Gastrocnemius medialis (tissue), 4 donors: ENCODE measurements at regions not wholly inside any gene's neighbourhood (a gene's known extent, or its start where the extent isn't known, plus 50 kb on each side); places are given as distances from the start of the nearest gene placed in this dataset.

ENCODE experiments used
- ATAC-seq, 2 donors: fragments of 150-250 bp; one replicate each; pipeline ENCODE4 v1.9.1; 2016
- DNase-seq, 2 donors: peaks; one replicate each; pipeline ENCODE4 v3.0.0-alpha.2; 2019
- H3K27ac ChIP-seq, 4 donors: fragments of 200-600 bp; sonication (generic); 1 replicate in 1 of 4; 2 replicates in 3 of 4; pipeline ENCODE4 v1.5.1; 2016 to 2018; ENCODE audit warnings: mild to moderate bottlenecking in 2 of 4, moderate library complexity in 1 of 4
- H3K27me3 ChIP-seq, 3 donors: fragments of 200-600 bp; sonication (generic) in 2 of 3; 1 replicate in 1 of 3; 2 replicates in 2 of 3; pipeline versions ENCODE4 v1.5.1 to v1.6.0; 2016 to 2019; ENCODE audit warnings: mild to moderate bottlenecking in 1 of 3, moderate library complexity in 1 of 3
- H3K36me3 ChIP-seq, 2 donors: fragments of 200-600 bp; sonication (generic) in 1 of 2; one replicate each; pipeline ENCODE4 v1.5.1; 2017 to 2018
- H3K4me1 ChIP-seq, 2 donors: fragments of 200-600 bp; sonication (generic) in 1 of 2; one replicate each; pipeline ENCODE4 v1.5.1; 2016 to 2017; ENCODE audit warnings: mild to moderate bottlenecking in 2 of 2
- H3K4me3 ChIP-seq, 4 donors: fragments of 200-600 bp; sonication (generic) in 3 of 4; 1 replicate in 1 of 4; 2 replicates in 3 of 4; pipeline ENCODE4 v1.5.1; 2016 to 2019; ENCODE audit warnings: mild to moderate bottlenecking in 2 of 4
- H3K9me3 ChIP-seq, 3 donors: fragments of 200-600 bp; sonication (generic) in 2 of 3; 1 replicate in 1 of 3; 2 replicates in 2 of 3; pipeline ENCODE4 v1.5.1; 2016 to 2019
- CTCF ChIP-seq, 5 experiments: fragments of 450-650 bp in 3 of 5; fragments of 200-600 bp in 2 of 5; sonication (generic) in 2 of 5; IDR thresholded peaks in 4 of 5; conservative IDR thresholded peaks in 1 of 5; 1 replicate in 4 of 5; 2 replicates in 1 of 5; pipeline ENCODE4 v1.5.1; 2016 to 2019; ENCODE audit warnings: antibody characterized with exemption in 5 of 5, mild to moderate bottlenecking in 3 of 5, moderate library complexity in 3 of 5
- POLR2A ChIP-seq, 2 donors: fragments of 450-650 bp; IDR thresholded peaks; one replicate each; pipeline ENCODE4 v1.6.1; 2017; ENCODE audit warnings: antibody characterized with exemption in 2 of 2, mild to moderate bottlenecking in 2 of 2, moderate library complexity in 2 of 2
- in situ Hi-C, 4 donors: fragments of 200-750 bp; cut with MboI; loops; one replicate each; pipeline versions ENCODE4 v1.15.0 to v1.8.0; 2017; ENCODE audit warnings: low sequenced_read_pairs in 4 of 4
- intact Hi-C: fragments of 100-400 bp; cut with DNase I; formaldehyde crosslinking; loops from one replicate; pipeline ENCODE4 v1.15.1; 2023; ENCODE audit warnings: low total_unique reads

GRCh38 chr19:5290336-5291262 is 50.0 kb downstream of the PTPRS start:
- intact Hi-C loops, result no loop called here
- no peak for TF ChIP-seq CTCF (IDR thresholded peaks at IDR 0.05 in 4 of 5, conservative IDR thresholded peaks at IDR 0.05 in 1 of 5)
- TF ChIP-seq POLR2A (IDR thresholded peaks at IDR 0.05), result no peak
- no peak for ATAC-seq
- H3K4me1 ChIP-seq, result peaks cover 15 to 54% of the 10 kb centered on the region in 2 donors
- peak overlapping the region; percentile 31 to 48 (median 36) for H3K27ac ChIP-seq
- no peaks in the 10 kb centered on the region for H3K9me3 ChIP-seq
- DNase-seq, result no peak
- H3K4me3 ChIP-seq, result peak overlapping the region in 2 of 4 donors; percentile 13 to 75
- H3K36me3 ChIP-seq, result peaks cover 0 to 3% of the 10 kb centered on the region in 2 donors
- in situ Hi-C loops, result no loop called here
- H3K27me3 ChIP-seq, result no peaks in the 10 kb centered on the region

DNA sequence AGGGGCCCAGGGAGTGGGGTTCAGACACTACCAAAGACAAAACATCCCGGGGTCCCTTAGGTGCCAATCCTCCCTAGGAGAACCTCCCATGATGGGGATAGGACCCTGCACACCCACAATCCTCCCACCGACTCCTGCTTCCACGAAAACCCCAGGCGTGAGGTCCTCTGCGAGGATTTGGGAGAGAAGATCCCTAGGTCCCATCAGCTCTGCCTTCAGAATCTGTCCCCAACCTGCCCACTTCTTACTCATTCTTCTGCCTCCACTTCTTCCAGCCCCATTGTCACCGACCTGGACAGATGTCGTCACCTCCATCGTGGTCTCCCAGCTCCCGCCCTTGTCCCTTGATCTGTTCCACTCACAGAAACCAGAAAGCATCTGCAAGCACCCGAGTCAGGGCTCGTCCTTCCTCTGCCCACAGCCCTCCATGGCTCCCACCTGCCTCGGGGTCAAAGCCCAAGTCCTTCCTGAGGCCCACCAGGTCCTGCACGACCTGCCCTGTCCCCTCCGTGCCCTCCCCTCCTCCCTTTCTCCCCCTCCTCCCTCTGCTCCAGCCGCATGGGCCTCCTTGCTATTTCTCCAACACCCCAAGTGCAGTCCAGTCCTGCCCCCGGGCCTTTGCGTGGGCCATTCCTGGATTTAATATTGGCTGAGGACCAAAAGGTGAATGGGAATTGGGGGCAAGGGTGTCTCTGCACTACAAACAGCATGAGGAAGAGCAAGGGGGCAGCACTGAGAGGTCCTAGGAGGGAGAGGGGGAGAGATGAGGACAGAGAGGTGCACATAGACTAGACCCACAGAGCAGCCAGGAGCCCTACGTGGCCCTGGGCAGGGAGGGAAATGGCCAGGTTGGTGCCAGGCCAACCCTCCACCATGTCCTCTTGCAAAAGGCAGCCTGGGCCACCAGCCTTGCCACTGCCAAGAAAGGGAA is 51.3 kb downstream of the PTPRS start:
- H3K27me3 ChIP-seq, result no peaks in the 10 kb centered on the region
- peaks cover 0 to 12% of the 10 kb centered on the region in 2 donors for H3K36me3 ChIP-seq
- no peak for ATAC-seq
- H3K4me3 ChIP-seq, result no peak overlapping the region
- H3K9me3 ChIP-seq, result no peaks in the 10 kb centered on the region
- intact Hi-C loops (no loop called here), in situ Hi-C loops (no loop called here)
- H3K4me1 ChIP-seq, result peaks cover 15 to 54% of the 10 kb centered on the region in 2 donors
- peak overlapping the region; percentile 31 to 57 (median 52) for H3K27ac ChIP-seq
- no peak for DNase-seq
- TF ChIP-seq POLR2A (IDR thresholded peaks at IDR 0.05) (no peak), CTCF (IDR thresholded peaks at IDR 0.05 in 4 of 5, conservative IDR thresholded peaks at IDR 0.05 in 1 of 5) (no peak)

- Histone ChIP-seq H3K4me3 (peak overlapping the region in 2 of 4 donors; percentile 1 to 11), H3K9me3 (no peaks in the 10 kb centered on the region), H3K36me3 (peaks cover 0 to 12% of the 10 kb centered on the region in 2 donors), H3K27ac (peak overlapping the region; percentile 48 to 57 (median 52)), H3K27me3 (no peaks in the 10 kb centered on the region), H3K4me1 (peaks cover 15 to 47% of the 10 kb centered on the region in 2 donors)
- ATAC-seq (peak; percentile 4 to 10), DNase-seq (peak in 1 of 2 donors; percentile 28)
- in situ Hi-C loops (no loop called here), intact Hi-C loops (no loop called here)
- TF ChIP-seq CTCF (IDR thresholded peaks at IDR 0.05 in 4 of 5, conservative IDR thresholded peaks at IDR 0.05 in 1 of 5) (no peak), POLR2A (IDR thresholded peaks at IDR 0.05) (no peak)
Measured at GRCh38 chr19:5288347-5288739, 52.3 kb downstream of the PTPRS start.

DNA sequence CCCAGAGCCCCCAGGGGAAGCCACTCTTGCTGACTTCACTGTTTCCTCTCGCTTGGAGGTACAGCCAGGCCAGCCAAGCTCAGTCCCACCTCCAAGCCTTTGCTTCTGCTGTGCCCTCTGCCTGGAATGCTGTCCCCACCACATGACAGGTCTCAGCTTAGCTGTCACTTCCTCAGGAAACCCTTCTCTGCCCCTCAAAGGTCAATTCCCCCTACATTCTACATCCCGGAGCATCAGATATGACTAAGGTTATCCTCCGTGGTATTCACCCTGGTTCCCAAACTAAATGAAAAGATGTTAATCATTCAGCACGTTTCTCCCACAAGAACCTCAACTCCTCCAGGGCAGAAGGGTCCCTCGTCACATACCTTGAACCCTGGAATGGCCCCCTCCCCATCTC is 53.5 kb downstream of the PTPRS start:
- no peak for DNase-seq
- no peak overlapping the region for H3K4me3 ChIP-seq
- no peak for ATAC-seq
- intact Hi-C loops (no loop called here), in situ Hi-C loops (no loop called here)
- TF ChIP-seq POLR2A (IDR thresholded peaks at IDR 0.05) (no peak), CTCF (IDR thresholded peaks at IDR 0.05 in 4 of 5, conservative IDR thresholded peaks at IDR 0.05 in 1 of 5) (no peak)
- peak overlapping the region in 2 of 4 donors; percentile 18 to 24 for H3K27ac ChIP-seq
- H3K27me3 ChIP-seq, result no peaks in the 10 kb centered on the region
- peaks cover 16 to 39% of the 10 kb centered on the region in 2 donors for H3K4me1 ChIP-seq
- peaks cover 0 to 12% of the 10 kb centered on the region in 2 donors for H3K36me3 ChIP-seq
- no peaks in the 10 kb centered on the region for H3K9me3 ChIP-seq
